HG03159 (cell line): ENCODE measurements at regions not wholly inside any gene's neighbourhood (a gene's known extent, or its start where the extent isn't known, plus 50 kb on each side); places are given as distances from the start of the nearest gene placed in this dataset.
"Not testable (repeated sequence)": the region's sequence is repeated elsewhere in the genome, so short reads cannot be mapped to it uniquely, and the experiment has no call there.

Experiments used
- ATAC-seq: cut with Tn5 transposase; IDR thresholded peaks from one replicate; pipeline ENCODE4 v1.9.1; 2021; ENCODE audit warnings: mild to moderate bottlenecking, moderate library complexity; ENCODE audit not compliant: unreplicated experiment

GRCh38 chr2:195572895-195573683 is 83.9 kb upstream of the SLC39A10 start:
- ATAC-seq: no peak

GRCh38 chr2:195570329-195570728 is 86.7 kb upstream of the SLC39A10 start:
- no peak for ATAC-seq

GRCh38 chr2:195569255-195569654 is 87.8 kb upstream of the SLC39A10 start:
- ATAC-seq: no peak

- not testable (repeated sequence) for ATAC-seq
Observed at GRCh38 chr2:195564625-195565135, 92.3 kb upstream of the SLC39A10 start.

- no peak for ATAC-seq
Observed at GRCh38 chr2:195563857-195564512, 93.0 kb upstream of the SLC39A10 start.

GRCh38 chr2:195562570-195563566 is 94.2 kb upstream of the SLC39A10 start:
- no peak for ATAC-seq

GRCh38 chr2:195561116-195561921 is 95.7 kb upstream of the SLC39A10 start:
- ATAC-seq: peak; percentile 57

- ATAC-seq: no peak
Observed at GRCh38 chr2:195560209-195560895, 96.7 kb upstream of the SLC39A10 start.

- peak; percentile 84 for ATAC-seq
Observed at GRCh38 chr2:195559431-195559914, 97.6 kb upstream of the SLC39A10 start.

GRCh38 chr2:195555971-195556370 is 101.1 kb upstream of the SLC39A10 start:
- ATAC-seq: no peak

GRCh38 chr2:195552581-195552980 is 104.4 kb upstream of the SLC39A10 start:
- ATAC-seq: no peak

GRCh38 chr2:195548198-195548940 is 108.7 kb upstream of the SLC39A10 start:
- ATAC-seq: no peak

- not testable (repeated sequence) for ATAC-seq
Observed at GRCh38 chr2:195547268-195547840, 109.7 kb upstream of the SLC39A10 start.

- ATAC-seq: no peak
Observed at GRCh38 chr2:195545811-195546210, 111.2 kb upstream of the SLC39A10 start.

- ATAC-seq: peak; percentile 94
Observed at GRCh38 chr2:195543902-195544894, 112.8 kb upstream of the SLC39A10 start.

- no peak for ATAC-seq
Observed at GRCh38 chr2:195543063-195543462, 114.0 kb upstream of the SLC39A10 start.

- no peak for ATAC-seq
Observed at GRCh38 chr2:195542067-195542466, 115.0 kb upstream of the SLC39A10 start.
